ENCODE measurements at regions not wholly inside any gene's neighbourhood (a gene's known extent, or its start where the extent isn't known, plus 50 kb on each side); places are given as distances from the start of the nearest gene placed in this dataset.
"Not testable (repeated sequence)": the region's sequence is repeated elsewhere in the genome, so short reads cannot be mapped to it uniquely, and the experiment has no call there.

GRCh38 chr7:56697058-56697457 is 435.2 kb downstream of the ZNF479 start:
- not testable (repeated sequence) for DNase-seq (ENCODE audit: extremely low read depth in 1 of 11, low read depth in 9 of 11, low spot score in 4 of 11)

- no peak for DNase-seq (ENCODE audit: extremely low read depth in 1 of 11, low read depth in 9 of 11, low spot score in 4 of 11)
These were observed 445.9 kb downstream of the ZNF479 start for GRCh38 chr7:56686276-56686859.

- no peak for DNase-seq (ENCODE audit: extremely low read depth in 1 of 11, low read depth in 9 of 11, low spot score in 4 of 11)
These were observed 493.0 kb downstream of the ZNF479 start for GRCh38 chr7:56639173-56639746.

GRCh38 chr7:56609852-56610355 is 493.7 kb upstream of the NUPR2 start:
- DNase-seq (ENCODE audit: extremely low read depth in 1 of 11, low read depth in 9 of 11, low spot score in 4 of 11): no peak

- DNase-seq (ENCODE audit: extremely low read depth in 1 of 11, low read depth in 9 of 11, low spot score in 4 of 11): no peak
These were observed 488.9 kb upstream of the NUPR2 start for GRCh38 chr7:56605146-56605545.

GRCh38 chr7:56578612-56579011 is 462.4 kb upstream of the NUPR2 start:
- DNase-seq (ENCODE audit: extremely low read depth in 1 of 11, low read depth in 9 of 11, low spot score in 4 of 11): no peak

GRCh38 chr7:56570968-56571367 is 454.8 kb upstream of the NUPR2 start:
- no peak for DNase-seq (ENCODE audit: extremely low read depth in 1 of 11, low read depth in 9 of 11, low spot score in 4 of 11)

GRCh38 chr7:56538541-56539429 is 422.6 kb upstream of the NUPR2 start:
- DNase-seq (ENCODE audit: extremely low read depth in 1 of 11, low read depth in 9 of 11, low spot score in 4 of 11): no peak

GRCh38 chr7:56537952-56538351 is 421.7 kb upstream of the NUPR2 start:
- DNase-seq (ENCODE audit: extremely low read depth in 1 of 11, low read depth in 9 of 11, low spot score in 4 of 11): no peak

GRCh38 chr7:56537477-56537876 is 421.3 kb upstream of the NUPR2 start:
- DNase-seq (ENCODE audit: extremely low read depth in 1 of 11, low read depth in 9 of 11, low spot score in 4 of 11): no peak

- no peak for DNase-seq (ENCODE audit: extremely low read depth in 1 of 11, low read depth in 9 of 11, low spot score in 4 of 11)
These were observed 378.9 kb upstream of the NUPR2 start for GRCh38 chr7:56495165-56495564.

GRCh38 chr7:56493704-56494450 is 377.7 kb upstream of the NUPR2 start:
- DNase-seq (ENCODE audit: extremely low read depth in 1 of 11, low read depth in 9 of 11, low spot score in 4 of 11): no peak

GRCh38 chr7:56493196-56493595 is 377.0 kb upstream of the NUPR2 start:
- no peak for DNase-seq (ENCODE audit: extremely low read depth in 1 of 11, low read depth in 9 of 11, low spot score in 4 of 11)

- DNase-seq (ENCODE audit: extremely low read depth in 1 of 11, low read depth in 9 of 11, low spot score in 4 of 11): no peak
These were observed 375.6 kb upstream of the NUPR2 start for GRCh38 chr7:56491636-56492425.

- DNase-seq (ENCODE audit: extremely low read depth in 1 of 11, low read depth in 9 of 11, low spot score in 4 of 11): no peak
These were observed 367.8 kb upstream of the NUPR2 start for GRCh38 chr7:56483861-56484550.

GRCh38 chr7:56483153-56483552 is 366.9 kb upstream of the NUPR2 start:
- no peak for DNase-seq (ENCODE audit: extremely low read depth in 1 of 11, low read depth in 9 of 11, low spot score in 4 of 11)

GRCh38 chr7:56479748-56480147 is 363.5 kb upstream of the NUPR2 start:
- DNase-seq (ENCODE audit: extremely low read depth in 1 of 11, low read depth in 9 of 11, low spot score in 4 of 11): no peak

- no peak for DNase-seq (ENCODE audit: extremely low read depth in 1 of 11, low read depth in 9 of 11, low spot score in 4 of 11)
These were observed 362.9 kb upstream of the NUPR2 start for GRCh38 chr7:56479136-56479535.

Measured in renal cortex interstitium (tissue), 11 donors.